Lower lobe of right lung (tissue), 2 donors: ENCODE measurements at regions not wholly inside any gene's neighbourhood (a gene's known extent, or its start where the extent isn't known, plus 50 kb on each side); places are given as distances from the start of the nearest gene placed in this dataset.

ENCODE experiments used
- ATAC-seq, 2 donors: fragments of 200-7000 bp; cut with Tn5 transposase; one replicate each; pipeline ENCODE4 v1.9.1; 2020 to 2022; ENCODE audit warnings: mild to moderate bottlenecking in 2 of 2, moderate library complexity in 2 of 2
- DNase-seq: peaks from one replicate; pipeline ENCODE4 v3.0.0-alpha.2; 2020
- H3K27ac ChIP-seq: fragments of 200-600 bp; one replicate; pipeline ENCODE4 v1.8.0; 2022
- H3K27me3 ChIP-seq: fragments of 200-600 bp; one replicate; pipeline ENCODE4 v1.8.0; 2022; ENCODE audit warnings: low read depth
- H3K36me3 ChIP-seq: fragments of 200-600 bp; one replicate; pipeline ENCODE4 v1.8.0; 2022; ENCODE audit warnings: mild to moderate bottlenecking
- H3K4me1 ChIP-seq: fragments of 200-600 bp; one replicate; pipeline ENCODE4 v1.8.0; 2022
- H3K4me3 ChIP-seq: fragments of 200-600 bp; one replicate; pipeline ENCODE4 v1.8.0; 2022; ENCODE audit warnings: mild to moderate bottlenecking
- H3K9me3 ChIP-seq: fragments of 200-600 bp; one replicate; pipeline ENCODE4 v1.8.0; 2022
- intact Hi-C: fragments of 100-400 bp; cut with DNase I; formaldehyde crosslinking; loops from one replicate; pipeline ENCODE4 v1.11.0; 2022
- TF ChIP-seq, protein P1 (sequence below): fragments of 200-600 bp; IDR thresholded peaks from one replicate; pipeline ENCODE4 v1.8.0; 2022; ENCODE audit warnings: antibody characterized with exemption, mild to moderate bottlenecking
- donor health status: DM: no; HTN: yes; CAD: no; lungs with severe emphysema.

DNA sequence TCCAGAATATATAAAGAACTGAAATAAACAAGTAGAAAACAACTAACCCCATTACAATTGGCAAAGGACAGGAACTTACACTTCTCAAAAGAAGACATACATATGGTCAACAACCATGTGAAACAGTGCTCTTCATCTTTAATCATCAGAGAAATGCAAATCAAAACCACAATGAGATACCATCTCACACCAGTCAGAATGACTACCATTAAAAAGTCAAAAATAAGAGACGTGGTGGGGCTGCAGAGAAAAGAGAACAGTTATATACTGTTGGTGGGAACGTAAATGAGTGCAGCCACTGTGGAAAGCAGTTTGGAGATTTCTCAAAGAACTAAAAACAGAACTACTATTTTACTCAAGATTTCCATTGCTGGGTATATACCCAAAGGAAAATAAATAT, 1696.3 kb upstream of the TMEFF2 start:
- TF ChIP-seq, protein P1, sequence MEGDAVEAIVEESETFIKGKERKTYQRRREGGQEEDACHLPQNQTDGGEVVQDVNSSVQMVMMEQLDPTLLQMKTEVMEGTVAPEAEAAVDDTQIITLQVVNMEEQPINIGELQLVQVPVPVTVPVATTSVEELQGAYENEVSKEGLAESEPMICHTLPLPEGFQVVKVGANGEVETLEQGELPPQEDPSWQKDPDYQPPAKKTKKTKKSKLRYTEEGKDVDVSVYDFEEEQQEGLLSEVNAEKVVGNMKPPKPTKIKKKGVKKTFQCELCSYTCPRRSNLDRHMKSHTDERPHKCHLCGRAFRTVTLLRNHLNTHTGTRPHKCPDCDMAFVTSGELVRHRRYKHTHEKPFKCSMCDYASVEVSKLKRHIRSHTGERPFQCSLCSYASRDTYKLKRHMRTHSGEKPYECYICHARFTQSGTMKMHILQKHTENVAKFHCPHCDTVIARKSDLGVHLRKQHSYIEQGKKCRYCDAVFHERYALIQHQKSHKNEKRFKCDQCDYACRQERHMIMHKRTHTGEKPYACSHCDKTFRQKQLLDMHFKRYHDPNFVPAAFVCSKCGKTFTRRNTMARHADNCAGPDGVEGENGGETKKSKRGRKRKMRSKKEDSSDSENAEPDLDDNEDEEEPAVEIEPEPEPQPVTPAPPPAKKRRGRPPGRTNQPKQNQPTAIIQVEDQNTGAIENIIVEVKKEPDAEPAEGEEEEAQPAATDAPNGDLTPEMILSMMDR: no peak
- H3K36me3 ChIP-seq: no peaks in the 10 kb centered on the region
- no peaks in the 10 kb centered on the region for H3K9me3 ChIP-seq
- intact Hi-C loops: no loop called here
- no peak overlapping the region for H3K27ac ChIP-seq
- no peak for DNase-seq
- H3K27me3 ChIP-seq: no peaks in the 10 kb centered on the region
- H3K4me3 ChIP-seq: no peak overlapping the region
- no peak for ATAC-seq
- H3K4me1 ChIP-seq: no peaks in the 10 kb centered on the region

DNA sequence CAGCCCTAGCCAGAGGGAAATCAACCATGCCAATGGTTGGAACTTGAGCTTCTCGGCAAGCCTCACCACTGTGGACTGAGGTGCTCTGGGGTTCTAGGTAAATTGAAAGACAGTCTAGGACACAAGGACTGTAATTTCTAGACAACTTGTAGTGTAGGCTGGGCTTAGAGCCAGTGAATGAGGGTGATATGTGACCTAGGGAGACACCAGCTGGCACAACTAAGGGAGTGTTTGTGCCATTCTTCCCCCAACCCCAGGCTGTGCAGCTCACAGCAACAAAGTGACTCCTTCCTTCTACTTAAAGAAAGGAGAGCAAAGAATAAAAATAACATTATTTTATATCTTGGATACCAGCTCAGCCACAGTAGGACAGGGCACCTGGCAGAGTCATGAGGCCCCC, 1690.7 kb upstream of the TMEFF2 start:
- Histone ChIP-seq H3K36me3 (no peaks in the 10 kb centered on the region), H3K4me3 (no peak overlapping the region), H3K27me3 (no peaks in the 10 kb centered on the region), H3K9me3 (no peaks in the 10 kb centered on the region), H3K27ac (no peak overlapping the region), H3K4me1 (no peaks in the 10 kb centered on the region)
- intact Hi-C loops: no loop called here
- DNase-seq (no peak), ATAC-seq (peak in 1 of 2 donors; percentile 15)
- TF ChIP-seq, protein P1: no peak

DNA sequence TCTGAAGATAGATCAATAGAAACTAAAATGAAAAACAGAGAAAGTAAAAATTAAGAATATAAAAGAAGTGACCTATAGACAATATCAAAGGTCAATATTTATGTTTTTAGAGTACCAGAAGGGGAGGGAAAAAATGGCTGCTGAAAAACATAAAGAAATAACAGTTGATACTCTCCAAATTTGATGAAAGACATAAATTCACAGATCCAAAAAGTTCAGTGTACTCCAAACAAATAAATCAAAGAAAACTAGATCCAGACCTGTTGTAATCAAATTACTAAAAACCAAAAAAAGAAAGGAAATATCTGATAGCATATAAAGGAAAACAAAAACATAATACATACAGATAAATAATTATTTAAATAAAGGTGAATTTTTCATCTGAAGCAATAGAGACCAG, 1689.1 kb upstream of the TMEFF2 start:
- DNase-seq: no peak
- no peaks in the 10 kb centered on the region for H3K27me3 ChIP-seq
- intact Hi-C loops: no loop called here
- no peak for ATAC-seq
- no peak overlapping the region for H3K4me3 ChIP-seq
- no peak overlapping the region for H3K27ac ChIP-seq
- H3K36me3 ChIP-seq: no peaks in the 10 kb centered on the region
- TF ChIP-seq, protein P1: no peak
- H3K4me1 ChIP-seq: no peaks in the 10 kb centered on the region
- no peaks in the 10 kb centered on the region for H3K9me3 ChIP-seq

GRCh38 chr2:193876980-193877379, 1682.2 kb upstream of the TMEFF2 start:
- no peak for DNase-seq
- Histone ChIP-seq H3K27me3 (no peaks in the 10 kb centered on the region), H3K36me3 (no peaks in the 10 kb centered on the region), H3K9me3 (no peaks in the 10 kb centered on the region), H3K4me1 (no peaks in the 10 kb centered on the region), H3K27ac (no peak overlapping the region), H3K4me3 (no peak overlapping the region)
- TF ChIP-seq, protein P1: no peak
- intact Hi-C loops: no loop called here
- no peak for ATAC-seq

DNA sequence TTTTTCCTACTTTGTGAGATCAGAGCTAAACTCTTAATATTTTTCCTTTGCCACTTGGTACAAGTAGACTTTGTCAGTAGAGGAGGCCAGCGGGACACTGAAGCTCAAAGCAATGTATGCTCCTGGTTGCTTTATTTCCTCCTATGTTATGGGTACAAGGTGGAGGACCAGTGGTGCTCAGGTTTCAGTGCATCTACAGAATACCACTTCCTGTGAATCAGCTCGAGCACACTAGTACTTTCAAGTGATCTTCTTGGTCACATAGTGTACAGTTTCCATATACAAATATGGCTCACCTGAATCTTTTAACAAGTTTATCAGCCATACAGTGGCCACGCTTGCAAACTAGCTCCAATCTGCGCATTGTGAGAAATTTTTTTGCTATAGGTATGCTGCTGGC, 1674.8 kb upstream of the TMEFF2 start:
- no peak for ATAC-seq
- no peaks in the 10 kb centered on the region for H3K27me3 ChIP-seq
- no peaks in the 10 kb centered on the region for H3K9me3 ChIP-seq
- no peak for DNase-seq
- intact Hi-C loops: no loop called here
- no peak overlapping the region for H3K4me3 ChIP-seq
- TF ChIP-seq, protein P1: no peak
- no peaks in the 10 kb centered on the region for H3K36me3 ChIP-seq
- H3K27ac ChIP-seq: no peak overlapping the region
- no peaks in the 10 kb centered on the region for H3K4me1 ChIP-seq

GRCh38 chr2:193868833-193869232, 1674.1 kb upstream of the TMEFF2 start:
- Histone ChIP-seq H3K4me3 (no peak overlapping the region), H3K27ac (no peak overlapping the region), H3K4me1 (no peaks in the 10 kb centered on the region), H3K27me3 (no peaks in the 10 kb centered on the region), H3K9me3 (no peaks in the 10 kb centered on the region), H3K36me3 (no peaks in the 10 kb centered on the region)
- TF ChIP-seq, protein P1: no peak
- DNase-seq: no peak
- ATAC-seq: peak in 1 of 2 donors; percentile 41
- intact Hi-C loops: no loop called here
